Heart left ventricle (tissue), 16 donors: ENCODE measurements at regions not wholly inside any gene's neighbourhood (a gene's known extent, or its start where the extent isn't known, plus 50 kb on each side); places are given as distances from the start of the nearest gene placed in this dataset.

Experiments used
- ATAC-seq, 4 donors: fragments of 200-7000 bp; cut with Tn5 transposase; one replicate each; pipeline ENCODE4 v1.9.1; 2020 to 2022; ENCODE audit warnings: moderate library complexity in 4 of 4, mild to moderate bottlenecking in 3 of 4, moderate number of reproducible peaks in 1 of 4
- DNase-seq, 5 donors: peaks; one replicate each; pipeline ENCODE4 v3.0.0-alpha.2; 2020
- H3K27ac ChIP-seq, 12 donors: fragments of 200-600 bp; sonication (generic) in 4 of 12; one replicate each; pipeline versions ENCODE4 v1.5.0 to v1.8.0; 2016 to 2022; ENCODE audit warnings: mild to moderate bottlenecking in 2 of 12
- H3K27me3 ChIP-seq, 9 donors: fragments of 200-600 bp; sonication (generic) in 2 of 9; one replicate each; pipeline versions ENCODE4 v1.5.1 to v1.8.0; 2016 to 2022; ENCODE audit warnings: mild to moderate bottlenecking in 3 of 9
- H3K36me3 ChIP-seq, 9 donors: fragments of 200-600 bp; sonication (generic) in 2 of 9; one replicate each; pipeline versions ENCODE4 v1.5.0 to v1.8.0; 2018 to 2022; ENCODE audit warnings: mild to moderate bottlenecking in 2 of 9
- H3K4me1 ChIP-seq, 12 donors: fragments of 200-600 bp; sonication (generic) in 4 of 12; one replicate each; pipeline versions ENCODE4 v1.5.0 to v1.8.0; 2016 to 2022; ENCODE audit warnings: mild to moderate bottlenecking in 3 of 12
- H3K4me3 ChIP-seq, 12 donors: fragments of 200-600 bp; sonication (generic) in 4 of 12; one replicate each; pipeline versions ENCODE4 v1.5.0 to v1.8.0; 2017 to 2022; ENCODE audit warnings: mild to moderate bottlenecking in 9 of 12, moderate library complexity in 4 of 12
- H3K9me3 ChIP-seq, 12 donors: fragments of 200-600 bp; sonication (generic) in 4 of 12; one replicate each; pipeline versions ENCODE4 v1.5.0 to v1.8.0; 2016 to 2022; ENCODE audit warnings: mild to moderate bottlenecking in 1 of 12
- POLR2A ChIP-seq, 2 donors: fragments of 450-650 bp; IDR thresholded peaks; one replicate each; pipeline ENCODE4 v1.6.1; 2017; ENCODE audit warnings: antibody characterized with exemption in 2 of 2, mild to moderate bottlenecking in 2 of 2, moderate library complexity in 2 of 2
- WGBS, 4 donors: extraction: QIAGEN DNeasy Blood & Tissue Kit in 2 of 4; methylation state at CpG; one replicate each; pipeline versions ENCODE4 v1.1.5 to v1.1.7; 2013 to 2018; 5-methylcytosine and 5-hydroxymethylcytosine counted together
- intact Hi-C, 10 donors: fragments of 100-400 bp; cut with DNase I; formaldehyde crosslinking; loops; one replicate each; pipeline versions ENCODE4 v1.11.1 to v1.14.2; 2022
- TF ChIP-seq, protein P1 (sequence below), 12 donors: fragments of 200-600 bp; sonication (generic) in 4 of 12; IDR thresholded peaks; one replicate each; pipeline versions ENCODE4 v1.5.0 to v1.8.0; 2018 to 2022; ENCODE audit warnings: antibody characterized with exemption in 12 of 12, mild to moderate bottlenecking in 5 of 12
- donor health status: ischemic (EF 13 %, LVEDD 7.1; RV severe dilation, severe dysfunction).
- donor health status: healthy with polysubstance abuse.
- donor health status: DM: no; HTN: yes; CAD: no.
- donor health status: DM: no; HTN: no; CAD: no.
- donor health status: ischemic (EF 25% LVEDD 6.9; RV normal size, moderate dysfunction).
- donor health status: ischemic (EF 25% LVEDD 5.7; RV mildly dilated, moderate dysfunction).
- donor health status: healthy.
- donor health status: DM: yes; HTN: yes; CAD: no.
- donor health status: ischemic (EF 35%, LVEDD 5.7; RV mildly dilated, moderate dysfunction).
- donor health status: nonischemic (EF 11% LVEDD 7.7; RV severe dilation, severe dysfunction).
- donor health status: DM: yes; HTN: yes; CAD: no.
- donor health status: PGD.
- donor health status: ischemic (EF 29% LVEDD 5.4; RV normal size, mild dysfunction).
- donor health status: nonischemic (EF 23%, LVEDD 6.1; RV moderate dilation, normal function).

GRCh38 chr5:17896605-17897004 lies 262.3 kb downstream of the TAF11L14 start:
- WGBS, 4 donors, result 48 to 53% (median 52%) methylated on average over 2 of the region's 2 CpGs
- ATAC-seq, result no peak
- H3K4me1 ChIP-seq, result no peaks in the 10 kb centered on the region
- no peaks in the 10 kb centered on the region for H3K36me3 ChIP-seq
- no peak overlapping the region for H3K27ac ChIP-seq
- TF ChIP-seq POLR2A (IDR thresholded peaks at IDR 0.05), result no peak
- TF ChIP-seq, protein P1, sequence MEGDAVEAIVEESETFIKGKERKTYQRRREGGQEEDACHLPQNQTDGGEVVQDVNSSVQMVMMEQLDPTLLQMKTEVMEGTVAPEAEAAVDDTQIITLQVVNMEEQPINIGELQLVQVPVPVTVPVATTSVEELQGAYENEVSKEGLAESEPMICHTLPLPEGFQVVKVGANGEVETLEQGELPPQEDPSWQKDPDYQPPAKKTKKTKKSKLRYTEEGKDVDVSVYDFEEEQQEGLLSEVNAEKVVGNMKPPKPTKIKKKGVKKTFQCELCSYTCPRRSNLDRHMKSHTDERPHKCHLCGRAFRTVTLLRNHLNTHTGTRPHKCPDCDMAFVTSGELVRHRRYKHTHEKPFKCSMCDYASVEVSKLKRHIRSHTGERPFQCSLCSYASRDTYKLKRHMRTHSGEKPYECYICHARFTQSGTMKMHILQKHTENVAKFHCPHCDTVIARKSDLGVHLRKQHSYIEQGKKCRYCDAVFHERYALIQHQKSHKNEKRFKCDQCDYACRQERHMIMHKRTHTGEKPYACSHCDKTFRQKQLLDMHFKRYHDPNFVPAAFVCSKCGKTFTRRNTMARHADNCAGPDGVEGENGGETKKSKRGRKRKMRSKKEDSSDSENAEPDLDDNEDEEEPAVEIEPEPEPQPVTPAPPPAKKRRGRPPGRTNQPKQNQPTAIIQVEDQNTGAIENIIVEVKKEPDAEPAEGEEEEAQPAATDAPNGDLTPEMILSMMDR (IDR thresholded peaks at IDR 0.05), result no peak
- no peak for DNase-seq
- no peak overlapping the region for H3K4me3 ChIP-seq
- H3K27me3 ChIP-seq, result no peaks in the 10 kb centered on the region
- intact Hi-C loops, result no loop called here
- H3K9me3 ChIP-seq, result no peaks in the 10 kb centered on the region

GRCh38 chr5:17897776-17898175 lies 263.5 kb downstream of the TAF11L14 start:
- intact Hi-C loops, result no loop called here
- WGBS, 4 donors, result 56 to 66% (median 61%) methylated on average over 4 of the region's 4 CpGs
- TF ChIP-seq, protein P1 (IDR thresholded peaks at IDR 0.05), result no peak
- no peak for TF ChIP-seq POLR2A (IDR thresholded peaks at IDR 0.05)

GRCh38 chr5:17898766-17899165 lies 264.5 kb downstream of the TAF11L14 start:
- no peaks in the 10 kb centered on the region for H3K27me3 ChIP-seq
- H3K4me3 ChIP-seq, result no peak overlapping the region
- ATAC-seq (no peak), DNase-seq (no peak)
- no peaks in the 10 kb centered on the region for H3K36me3 ChIP-seq
- intact Hi-C loops, result no loop called here
- no peak overlapping the region for H3K27ac ChIP-seq
- TF ChIP-seq, protein P1 (IDR thresholded peaks at IDR 0.05), result no peak
- no peak for TF ChIP-seq POLR2A (IDR thresholded peaks at IDR 0.05)
- 45 to 60% (median 45%) methylated on average over 2 of the region's 2 CpGs for WGBS, 4 donors
- H3K9me3 ChIP-seq, result peaks cover 0 to 5% (median 0%) of the 10 kb centered on the region in 12 donors
- H3K4me1 ChIP-seq, result no peaks in the 10 kb centered on the region

More at GRCh38 chr5:17897776-17898175, 263.5 kb downstream of the TAF11L14 start:
- Histone ChIP-seq H3K36me3 (no peaks in the 10 kb centered on the region), H3K27me3 (no peaks in the 10 kb centered on the region), H3K4me1 (no peaks in the 10 kb centered on the region), H3K4me3 (no peak overlapping the region), H3K27ac (no peak overlapping the region), H3K9me3 (peaks cover 0 to 5% (median 0%) of the 10 kb centered on the region in 12 donors)
- ATAC-seq (no peak), DNase-seq (no peak)

GRCh38 chr5:17907094-17907493 lies 272.8 kb downstream of the TAF11L14 start:
- ATAC-seq (no peak), DNase-seq (no peak)
- intact Hi-C loops, result no loop called here
- peaks cover 0 to 4% (median 0%) of the 10 kb centered on the region in 12 donors for H3K4me1 ChIP-seq
- H3K9me3 ChIP-seq, result peaks cover 0 to 17% (median 0%) of the 10 kb centered on the region in 12 donors
- no peaks in the 10 kb centered on the region for H3K27me3 ChIP-seq
- TF ChIP-seq, protein P1 (IDR thresholded peaks at IDR 0.05), result no peak
- no peak for TF ChIP-seq POLR2A (IDR thresholded peaks at IDR 0.05)
- WGBS, 4 donors, result 61 to 71% (median 64%) methylated on average over 2 of the region's 2 CpGs
- no peak overlapping the region for H3K4me3 ChIP-seq
- no peaks in the 10 kb centered on the region for H3K36me3 ChIP-seq
- no peak overlapping the region for H3K27ac ChIP-seq
